Central memory CD8-positive, alpha-beta T cell (primary cell): ENCODE measurements at regions not wholly inside any gene's neighbourhood (a gene's known extent, or its start where the extent isn't known, plus 50 kb on each side); places are given as distances from the start of the nearest gene placed in this dataset.
"Not testable (repeated sequence)": the region's sequence is repeated elsewhere in the genome, so short reads cannot be mapped to it uniquely, and the experiment has no call there.

Experiments used
- ATAC-seq: fragments of 150-1000 bp; cut with Tn5 transposase; replicated peaks from 2 replicates; pipeline ENCODE4 v1.10.0; 2022; ENCODE audit warnings: mild to moderate bottlenecking, moderate FRiP score, moderate number of reproducible peaks; ENCODE audit not compliant: poor library complexity, severe bottlenecking; ENCODE audit errors: extremely low read depth
- DNase-seq, 2 donors: peaks; one replicate each; pipeline ENCODE4 v3.0.0; 2021; ENCODE audit warnings: low spot score in 2 of 2
- H3K27ac Mint-ChIP-seq: one replicate; pipeline ENCODE4 v1.8.0; 2022; ENCODE audit warnings: low read depth, mild to moderate bottlenecking, moderate library complexity, mixed read lengths
- H3K27me3 Mint-ChIP-seq: one replicate; pipeline ENCODE4 v1.8.0; 2022; ENCODE audit warnings: mixed read lengths
- H3K36me3 Mint-ChIP-seq: one replicate; pipeline ENCODE4 v1.8.0; 2022; ENCODE audit warnings: mild to moderate bottlenecking, moderate library complexity, mixed read lengths; ENCODE audit not compliant: insufficient read depth
- H3K4me1 Mint-ChIP-seq: one replicate; pipeline ENCODE4 v1.8.0; 2022; ENCODE audit warnings: mixed read lengths
- H3K4me3 Mint-ChIP-seq: one replicate; pipeline ENCODE4 v1.8.0; 2022; ENCODE audit warnings: mild to moderate bottlenecking, moderate library complexity, mixed read lengths
- H3K9me3 Mint-ChIP-seq: one replicate; pipeline ENCODE4 v1.8.0; 2022; ENCODE audit warnings: mixed read lengths

GRCh38 chr3:43236008-43236407 is 50.3 kb upstream of the SNRK start:
- ATAC-seq: no peak

GRCh38 chr3:43233062-43233461 is 53.3 kb upstream of the SNRK start:
- Mint-ChIP-seq H3K4me1 (no peaks in the 10 kb centered on the region), H3K9me3 (peaks cover 2% of the 10 kb centered on the region), H3K27me3 (no peaks in the 10 kb centered on the region), H3K4me3 (no peak overlapping the region), H3K27ac (no peak overlapping the region), H3K36me3 (no peaks in the 10 kb centered on the region)
- ATAC-seq: no peak
- DNase-seq: no peak

More at GRCh38 chr3:43236008-43236407, 50.3 kb upstream of the SNRK start:
- Mint-ChIP-seq H3K36me3 (no peaks in the 10 kb centered on the region), H3K4me3 (no peak overlapping the region), H3K27me3 (no peaks in the 10 kb centered on the region), H3K27ac (no peak overlapping the region), H3K4me1 (no peaks in the 10 kb centered on the region), H3K9me3 (no peaks in the 10 kb centered on the region)
- no peak for DNase-seq

- ATAC-seq (no peak), DNase-seq (no peak)
- H3K9me3 Mint-ChIP-seq: peaks cover 9% of the 10 kb centered on the region
- H3K4me1 Mint-ChIP-seq: no peaks in the 10 kb centered on the region
- H3K27me3 Mint-ChIP-seq: no peaks in the 10 kb centered on the region
- no peak overlapping the region for H3K4me3 Mint-ChIP-seq
- peaks cover 2% of the 10 kb centered on the region for H3K36me3 Mint-ChIP-seq
- H3K27ac Mint-ChIP-seq: no peak overlapping the region
These were observed 54.9 kb upstream of the SNRK start for GRCh38 chr3:43231276-43232000.

GRCh38 chr3:43229865-43230264 is 56.5 kb upstream of the SNRK start:
- H3K9me3 Mint-ChIP-seq, H3K27ac Mint-ChIP-seq, DNase-seq, H3K27me3 Mint-ChIP-seq, ATAC-seq, H3K4me3 Mint-ChIP-seq, H3K36me3 Mint-ChIP-seq, H3K4me1 Mint-ChIP-seq: not testable (repeated sequence)

- H3K27ac Mint-ChIP-seq, H3K27me3 Mint-ChIP-seq, H3K36me3 Mint-ChIP-seq, H3K4me3 Mint-ChIP-seq, H3K9me3 Mint-ChIP-seq, DNase-seq, ATAC-seq: not testable (repeated sequence)
- peaks cover 17% of the 10 kb centered on the region for H3K4me1 Mint-ChIP-seq
These were observed 58.7 kb upstream of the SNRK start for GRCh38 chr3:43227685-43228084.

GRCh38 chr3:43224405-43225073 is 61.8 kb upstream of the SNRK start:
- no peak overlapping the region for H3K4me3 Mint-ChIP-seq
- ATAC-seq: peak; percentile 14
- DNase-seq: no peak
- H3K9me3 Mint-ChIP-seq: peaks cover 9% of the 10 kb centered on the region
- H3K36me3 Mint-ChIP-seq: peaks cover 2% of the 10 kb centered on the region
- H3K27ac Mint-ChIP-seq: peak overlapping the region; percentile 7
- peaks cover 24% of the 10 kb centered on the region for H3K4me1 Mint-ChIP-seq
- no peaks in the 10 kb centered on the region for H3K27me3 Mint-ChIP-seq

GRCh38 chr3:43223670-43224364 is 62.5 kb upstream of the SNRK start:
- Mint-ChIP-seq H3K36me3 (peaks cover 2% of the 10 kb centered on the region), H3K4me1 (peaks cover 24% of the 10 kb centered on the region), H3K4me3 (no peak overlapping the region), H3K27ac (peak overlapping the region; percentile 7), H3K27me3 (no peaks in the 10 kb centered on the region), H3K9me3 (peaks cover 9% of the 10 kb centered on the region)
- DNase-seq (no peak), ATAC-seq (no peak)

- Mint-ChIP-seq H3K4me1 (peaks cover 24% of the 10 kb centered on the region), H3K9me3 (peaks cover 2% of the 10 kb centered on the region), H3K4me3 (no peak overlapping the region), H3K36me3 (peaks cover under 1% of the 10 kb centered on the region), H3K27ac (no peak overlapping the region), H3K27me3 (no peaks in the 10 kb centered on the region)
- DNase-seq: no peak
- no peak for ATAC-seq
These were observed 63.8 kb upstream of the SNRK start for GRCh38 chr3:43222590-43222989.

GRCh38 chr3:43221076-43221475 is 65.3 kb upstream of the SNRK start:
- ATAC-seq (no peak), DNase-seq (no peak)
- Mint-ChIP-seq H3K4me1 (peaks cover 29% of the 10 kb centered on the region), H3K36me3 (no peaks in the 10 kb centered on the region), H3K27me3 (no peaks in the 10 kb centered on the region), H3K4me3 (no peak overlapping the region), H3K9me3 (no peaks in the 10 kb centered on the region), H3K27ac (no peak overlapping the region)

- no peaks in the 10 kb centered on the region for H3K9me3 Mint-ChIP-seq
- ATAC-seq (no peak), DNase-seq (no peak)
- H3K4me3 Mint-ChIP-seq: no peak overlapping the region
- no peak overlapping the region for H3K27ac Mint-ChIP-seq
- H3K27me3 Mint-ChIP-seq: no peaks in the 10 kb centered on the region
- peaks cover 25% of the 10 kb centered on the region for H3K4me1 Mint-ChIP-seq
- H3K36me3 Mint-ChIP-seq: no peaks in the 10 kb centered on the region
These were observed 66.7 kb upstream of the SNRK start for GRCh38 chr3:43219616-43220015.

GRCh38 chr3:43218921-43219320 is 67.4 kb upstream of the SNRK start:
- Mint-ChIP-seq H3K27ac (no peak overlapping the region), H3K36me3 (no peaks in the 10 kb centered on the region), H3K4me3 (no peak overlapping the region), H3K27me3 (no peaks in the 10 kb centered on the region), H3K4me1 (peaks cover 18% of the 10 kb centered on the region), H3K9me3 (no peaks in the 10 kb centered on the region)
- no peak for DNase-seq
- no peak for ATAC-seq

GRCh38 chr3:43218156-43218555 is 68.2 kb upstream of the SNRK start:
- Mint-ChIP-seq H3K27ac (no peak overlapping the region), H3K4me1 (peaks cover 17% of the 10 kb centered on the region), H3K9me3 (no peaks in the 10 kb centered on the region), H3K27me3 (no peaks in the 10 kb centered on the region), H3K36me3 (no peaks in the 10 kb centered on the region), H3K4me3 (no peak overlapping the region)
- ATAC-seq (no peak), DNase-seq (no peak)

GRCh38 chr3:43217633-43218032 is 68.7 kb upstream of the SNRK start:
- no peak overlapping the region for H3K4me3 Mint-ChIP-seq
- DNase-seq (no peak), ATAC-seq (no peak)
- H3K4me1 Mint-ChIP-seq: peaks cover 17% of the 10 kb centered on the region
- H3K27me3 Mint-ChIP-seq: no peaks in the 10 kb centered on the region
- no peaks in the 10 kb centered on the region for H3K36me3 Mint-ChIP-seq
- H3K27ac Mint-ChIP-seq: no peak overlapping the region
- H3K9me3 Mint-ChIP-seq: no peaks in the 10 kb centered on the region
